Ovary (tissue), 7 donors: ENCODE measurements at regions not wholly inside any gene's neighbourhood (a gene's known extent, or its start where the extent isn't known, plus 50 kb on each side); places are given as distances from the start of the nearest gene placed in this dataset.

Source experiments
- DNase-seq, 5 donors: peaks; one replicate each; pipeline ENCODE4 v3.0.0-alpha.2; 2019 to 2020
- H3K27ac ChIP-seq, 2 donors: fragments of 200-600 bp; one replicate each; pipeline versions ENCODE4 v1.5.1 to v1.8.0; 2019 to 2022
- H3K27me3 ChIP-seq: fragments of 200-600 bp; one replicate; pipeline ENCODE4 v1.8.0; 2022
- H3K36me3 ChIP-seq: fragments of 200-600 bp; sonication (generic); one replicate; pipeline ENCODE4 v1.5.1; 2019
- H3K4me1 ChIP-seq: one replicate; pipeline ENCODE4 v1.8.1; 2013; ENCODE audit warnings: mild to moderate bottlenecking, moderate library complexity; ENCODE audit not compliant: insufficient read depth
- H3K4me3 ChIP-seq: fragments of 200-600 bp; sonication (generic); one replicate; pipeline ENCODE4 v1.5.1; 2017
- H3K9me3 ChIP-seq, 2 donors: fragments of 200-600 bp in 1 of 2; sonication (generic) in 1 of 2; one replicate each; pipeline versions ENCODE4 v1.5.1 to v1.8.1; 2013 to 2019; ENCODE audit warnings: mild to moderate bottlenecking in 1 of 2, moderate library complexity in 1 of 2
- CTCF ChIP-seq, 3 donors: fragments of 450-650 bp in 2 of 3; fragments of 200-600 bp in 1 of 3; IDR thresholded peaks; one replicate each; pipeline versions ENCODE4 v1.5.1 to v1.8.0; 2016 to 2022; ENCODE audit warnings: antibody characterized with exemption in 3 of 3, mild to moderate bottlenecking in 1 of 3
- EP300 ChIP-seq: sonication (generic); formaldehyde crosslinking; IDR thresholded peaks from one replicate; pipeline ENCODE4 v1.6.1; 2017; ENCODE audit warnings: antibody characterized with exemption
- POLR2A ChIP-seq: fragments of 450-650 bp; IDR thresholded peaks from one replicate; pipeline ENCODE4 v1.6.1; 2017; ENCODE audit warnings: antibody characterized with exemption, mild to moderate bottlenecking, moderate library complexity
- WGBS, 3 donors: extraction: QIAGEN DNeasy Blood & Tissue Kit in 1 of 3; methylation state at CpG; one replicate each; pipeline versions ENCODE4 v1.1.5 to v1.1.7; 2013 to 2017; 5-methylcytosine and 5-hydroxymethylcytosine counted together
- intact Hi-C, 4 donors: fragments of 100-400 bp; cut with DNase I; formaldehyde crosslinking; loops; one replicate each; pipeline versions ENCODE4 v1.11.0 to v1.15.1; 2022 to 2023
- donor health status: DM: no; HTN: no; CAD: no; lungs with moderate emphysema.
- donor health status: DM: no; HTN: no; CAD: no.
- donor health status: Bipolar disorder and iron deficiency.
- donor health status: DM: no; HTN: no; CAD: no.
- donor health status: DM: yes; HTN: yes; CAD: no.

DNA sequence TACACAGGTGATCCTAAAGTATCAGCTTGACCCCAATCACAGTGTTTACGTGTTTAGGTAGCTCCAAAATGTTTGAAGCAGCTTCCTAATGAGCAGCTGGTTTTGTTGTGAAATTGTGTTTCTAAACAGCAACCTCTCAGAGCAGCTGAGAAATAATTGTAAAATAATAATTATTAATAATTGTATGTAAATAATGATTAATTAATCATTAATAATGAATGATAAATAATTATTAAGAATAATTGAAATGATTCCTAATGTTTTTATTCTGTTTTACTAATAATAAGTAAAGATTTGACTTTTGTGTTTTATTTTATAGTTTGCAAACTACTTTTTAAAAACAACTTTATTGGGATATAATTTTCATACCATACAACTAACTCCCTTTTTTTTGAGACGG is 182.2 kb downstream of the URB2 start:
- H3K36me3 ChIP-seq: no peaks in the 10 kb centered on the region
- intact Hi-C loops: no loop called here
- DNase-seq: no peak
- peaks cover 0 to 9% of the 10 kb centered on the region in 2 donors for H3K9me3 ChIP-seq
- H3K27ac ChIP-seq: no peak overlapping the region
- no peaks in the 10 kb centered on the region for H3K27me3 ChIP-seq
- H3K4me3 ChIP-seq: no peak overlapping the region
- no peak for TF ChIP-seq EP300
- no peak for TF ChIP-seq CTCF (IDR thresholded peaks at IDR 0.05)
- TF ChIP-seq POLR2A: no peak
- H3K4me1 ChIP-seq: no peaks in the 10 kb centered on the region
- 62 to 76% (median 67%) methylated on average over 2 of the region's 2 CpGs for WGBS, 3 donors

DNA sequence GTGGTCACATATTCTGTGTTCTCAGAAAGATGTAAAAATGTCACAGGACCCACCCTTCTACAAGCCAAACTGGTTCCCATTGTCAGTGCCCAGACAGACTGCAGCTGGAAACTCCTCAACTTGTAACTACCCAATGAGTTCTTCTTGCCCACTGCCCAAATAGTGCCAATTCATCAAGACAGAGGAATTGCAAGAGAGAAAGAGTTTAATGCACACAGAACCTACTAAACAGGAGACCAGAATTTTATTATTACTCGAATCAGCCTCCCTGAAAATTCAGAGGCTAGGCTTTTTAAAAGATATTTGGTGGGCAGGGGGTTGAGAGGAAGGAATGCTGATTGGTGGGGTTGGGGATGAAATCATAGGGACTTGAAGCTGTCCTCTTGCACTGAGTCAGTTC is 184.1 kb downstream of the URB2 start:
- 89 to 92% (median 90%) methylated on average over 1 of the region's 1 CpG for WGBS, 3 donors
- H3K27ac ChIP-seq: no peak overlapping the region
- DNase-seq: no peak
- no peaks in the 10 kb centered on the region for H3K9me3 ChIP-seq
- H3K4me3 ChIP-seq: no peak overlapping the region
- peaks cover 2% of the 10 kb centered on the region for H3K4me1 ChIP-seq
- intact Hi-C loops: no loop called here
- no peak for TF ChIP-seq EP300
- no peak for TF ChIP-seq POLR2A
- TF ChIP-seq CTCF (IDR thresholded peaks at IDR 0.05): no peak
- no peaks in the 10 kb centered on the region for H3K27me3 ChIP-seq
- no peaks in the 10 kb centered on the region for H3K36me3 ChIP-seq

DNA sequence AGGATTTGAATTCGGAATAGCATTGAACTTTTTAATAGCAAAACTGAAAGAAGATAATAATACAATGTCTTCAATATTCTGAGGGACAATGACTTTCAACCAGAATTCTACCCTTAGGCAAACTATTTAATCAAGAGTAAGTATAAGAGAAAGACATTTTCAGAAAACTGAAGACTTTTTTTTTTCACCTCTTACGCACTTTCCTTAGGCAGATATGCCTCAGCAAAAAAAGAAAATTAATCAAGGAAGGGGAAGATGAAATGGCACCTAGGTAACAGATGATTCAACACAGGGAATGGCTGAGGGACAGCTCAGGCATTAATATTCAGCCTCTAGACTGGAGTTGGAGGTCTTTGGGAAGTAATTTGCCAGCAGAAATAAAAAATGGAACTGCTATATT is 184.9 kb downstream of the URB2 start:
- Histone ChIP-seq H3K27me3 (no peaks in the 10 kb centered on the region), H3K4me1 (peaks cover 4% of the 10 kb centered on the region), H3K27ac (no peak overlapping the region), H3K36me3 (no peaks in the 10 kb centered on the region), H3K9me3 (no peaks in the 10 kb centered on the region), H3K4me3 (no peak overlapping the region)
- WGBS, 3 donors: 91 to 98% (median 94%) methylated on average over 2 of the region's 2 CpGs
- no peak for DNase-seq
- intact Hi-C loops: no loop called here
- TF ChIP-seq CTCF (IDR thresholded peaks at IDR 0.05): no peak
- TF ChIP-seq POLR2A: no peak
- TF ChIP-seq EP300: no peak

GRCh38 chr1:229812148-229812547 is 186.1 kb downstream of the URB2 start:
- Histone ChIP-seq H3K27ac (no peak overlapping the region), H3K9me3 (no peaks in the 10 kb centered on the region), H3K4me3 (no peak overlapping the region), H3K27me3 (no peaks in the 10 kb centered on the region), H3K36me3 (no peaks in the 10 kb centered on the region), H3K4me1 (peaks cover 4% of the 10 kb centered on the region)
- no peak for DNase-seq
- WGBS, 3 donors: 57 to 83% (median 74%) methylated on average over 1 of the region's 1 CpG
- no peak for TF ChIP-seq POLR2A
- no peak for TF ChIP-seq CTCF (IDR thresholded peaks at IDR 0.05)
- TF ChIP-seq EP300: no peak
- intact Hi-C loops: no loop called here

DNA sequence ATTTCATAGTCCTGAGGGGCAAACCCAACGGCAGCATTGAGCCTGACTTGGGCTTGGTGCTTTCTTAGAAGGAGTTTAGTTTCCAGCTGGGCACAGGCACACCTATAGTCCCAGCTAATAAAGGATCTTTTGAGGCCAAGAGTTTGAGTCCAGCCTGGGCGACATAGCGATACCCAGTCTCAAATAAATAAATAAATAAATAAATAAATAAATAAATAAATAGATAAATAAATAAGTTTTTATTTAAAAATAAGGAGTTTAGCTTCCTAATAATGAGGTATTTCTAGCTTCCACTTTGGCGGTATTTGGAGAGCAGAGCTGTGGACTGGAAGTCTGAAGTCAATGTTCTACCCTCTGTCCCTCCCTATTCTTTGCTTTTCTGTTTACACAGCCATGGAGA is 186.6 kb downstream of the URB2 start:
- H3K27me3 ChIP-seq: no peaks in the 10 kb centered on the region
- peaks cover 4% of the 10 kb centered on the region for H3K4me1 ChIP-seq
- no peaks in the 10 kb centered on the region for H3K9me3 ChIP-seq
- H3K27ac ChIP-seq: no peak overlapping the region
- DNase-seq: no peak
- 93 to 97% (median 95%) methylated on average over 4 of the region's 4 CpGs for WGBS, 3 donors
- H3K4me3 ChIP-seq: no peak overlapping the region
- no peak for TF ChIP-seq CTCF (IDR thresholded peaks at IDR 0.05)
- no peak for TF ChIP-seq POLR2A
- TF ChIP-seq EP300: no peak
- no peaks in the 10 kb centered on the region for H3K36me3 ChIP-seq
- intact Hi-C loops: no loop called here
